Vagina (tissue), 2 donors: ENCODE measurements at regions not wholly inside any gene's neighbourhood (a gene's known extent, or its start where the extent isn't known, plus 50 kb on each side); places are given as distances from the start of the nearest gene placed in this dataset.

Experiments used
- DNase-seq, 2 donors: peaks; one replicate each; pipeline ENCODE4 v3.0.0-alpha.2; 2017; ENCODE audit errors: extremely low spot score in 2 of 2
- H3K27ac ChIP-seq: fragments of 200-600 bp; sonication (generic); one replicate; pipeline ENCODE4 v1.5.1; 2019
- H3K27me3 ChIP-seq: fragments of 200-600 bp; sonication (generic); one replicate; pipeline ENCODE4 v1.5.1; 2019
- H3K36me3 ChIP-seq, 2 donors: fragments of 200-600 bp; sonication (generic); one replicate each; pipeline ENCODE4 v1.5.1; 2017 to 2019
- H3K4me1 ChIP-seq: fragments of 200-600 bp; sonication (generic); one replicate; pipeline ENCODE4 v1.5.1; 2019
- H3K4me3 ChIP-seq, 2 donors: fragments of 200-600 bp; sonication (generic); 1 replicate in 1 of 2; 2 replicates in 1 of 2; pipeline ENCODE4 v1.5.1; 2016 to 2019
- H3K9me3 ChIP-seq: fragments of 200-600 bp; sonication (generic); one replicate; pipeline ENCODE4 v1.5.1; 2019
- CTCF ChIP-seq, 3 experiments: fragments of 450-650 bp in 2 of 3; fragments of 200-600 bp in 1 of 3; sonication (generic) in 1 of 3; IDR thresholded peaks; one replicate each; pipeline ENCODE4 v1.5.1; 2017 to 2019; ENCODE audit warnings: antibody characterized with exemption in 3 of 3, mild to moderate bottlenecking in 2 of 3, moderate library complexity in 2 of 3
- POLR2A ChIP-seq, 2 donors: fragments of 450-650 bp; IDR thresholded peaks; one replicate each; pipeline ENCODE4 v1.6.1; 2017; ENCODE audit warnings: antibody characterized with exemption in 2 of 2, mild to moderate bottlenecking in 2 of 2, moderate library complexity in 2 of 2
- POLR2AphosphoS5 ChIP-seq, 2 donors: sonication (generic); formaldehyde crosslinking; IDR thresholded peaks; one replicate each; pipeline ENCODE4 v1.9.0; 2017; ENCODE audit warnings: antibody characterized with exemption in 2 of 2, mild to moderate bottlenecking in 2 of 2, low read depth in 1 of 2; ENCODE audit not compliant: insufficient read depth in 1 of 2
- intact Hi-C: fragments of 100-400 bp; cut with DNase I; formaldehyde crosslinking; loops from one replicate; pipeline ENCODE4 v1.15.1; 2023

DNA sequence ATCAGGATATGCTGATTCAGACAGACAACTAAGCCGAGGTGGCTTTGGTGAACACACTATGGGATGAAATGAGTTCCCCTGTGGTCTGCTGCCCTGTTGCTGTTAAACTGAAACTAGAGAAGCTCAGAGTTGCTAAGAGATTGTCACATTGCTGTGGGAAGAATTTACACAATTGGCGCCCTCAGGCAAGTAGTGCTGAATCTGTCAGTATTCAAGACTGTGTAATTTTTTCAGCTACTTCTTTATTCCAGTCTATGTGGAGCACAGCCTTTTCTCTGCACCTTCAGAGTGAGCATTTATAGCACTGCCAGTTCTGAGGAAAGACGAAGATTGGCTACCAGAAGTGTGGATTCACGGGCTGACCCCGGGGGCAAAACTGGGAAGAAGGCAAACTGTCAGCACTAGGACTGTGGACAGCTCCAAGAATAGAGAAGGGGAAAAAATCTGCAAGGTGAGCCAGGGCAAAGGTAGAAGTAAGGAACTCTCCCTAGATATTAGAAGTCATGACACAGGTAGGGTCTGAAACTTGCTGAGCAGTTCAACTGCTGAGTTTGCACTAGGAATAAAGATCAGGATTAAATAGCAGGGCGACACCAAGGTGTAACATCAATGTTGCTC is 218.8 kb upstream of the TMPO start:
- TF ChIP-seq CTCF (IDR thresholded peaks at IDR 0.05) = no peak
- no peak for TF ChIP-seq POLR2A (IDR thresholded peaks at IDR 0.05)
- no peak for TF ChIP-seq POLR2AphosphoS5 (IDR thresholded peaks at IDR 0.05; ENCODE audit: insufficient read depth in 1 of 2, low read depth in 1 of 2)
- no peaks in the 10 kb centered on the region for H3K36me3 ChIP-seq
- no peaks in the 10 kb centered on the region for H3K9me3 ChIP-seq
- H3K27me3 ChIP-seq = no peaks in the 10 kb centered on the region
- intact Hi-C loops = no loop called here
- no peaks in the 10 kb centered on the region for H3K4me1 ChIP-seq
- no peak overlapping the region for H3K4me3 ChIP-seq
- H3K27ac ChIP-seq = no peak overlapping the region
- DNase-seq = no peak

DNA sequence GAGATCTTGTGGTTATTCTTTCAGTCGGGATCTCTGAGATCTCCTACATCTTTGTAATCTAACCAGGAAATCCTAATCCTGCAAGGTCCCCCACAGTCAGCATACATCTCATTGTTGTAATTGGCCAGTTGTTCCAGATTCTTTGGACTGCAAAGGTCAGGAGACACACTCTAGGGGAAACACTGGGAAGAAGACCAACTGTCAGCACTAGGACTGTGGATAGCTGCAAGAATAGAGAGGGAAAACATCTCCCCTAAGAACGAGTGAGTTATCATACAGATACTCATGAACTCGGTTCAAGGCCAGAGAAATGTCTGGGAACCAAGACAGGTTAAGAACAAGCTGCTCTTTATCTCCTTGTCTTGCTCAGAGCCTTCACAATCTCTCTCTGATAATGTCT is 217.9 kb upstream of the TMPO start:
- H3K4me1 ChIP-seq = no peaks in the 10 kb centered on the region
- no peaks in the 10 kb centered on the region for H3K36me3 ChIP-seq
- TF ChIP-seq POLR2AphosphoS5 (IDR thresholded peaks at IDR 0.05; ENCODE audit: insufficient read depth in 1 of 2, low read depth in 1 of 2) (no peak), CTCF (IDR thresholded peaks at IDR 0.05) (no peak), POLR2A (IDR thresholded peaks at IDR 0.05) (no peak)
- H3K27ac ChIP-seq = no peak overlapping the region
- H3K4me3 ChIP-seq = no peak overlapping the region
- no peak for DNase-seq
- intact Hi-C loops = no loop called here
- no peaks in the 10 kb centered on the region for H3K27me3 ChIP-seq
- no peaks in the 10 kb centered on the region for H3K9me3 ChIP-seq

DNA sequence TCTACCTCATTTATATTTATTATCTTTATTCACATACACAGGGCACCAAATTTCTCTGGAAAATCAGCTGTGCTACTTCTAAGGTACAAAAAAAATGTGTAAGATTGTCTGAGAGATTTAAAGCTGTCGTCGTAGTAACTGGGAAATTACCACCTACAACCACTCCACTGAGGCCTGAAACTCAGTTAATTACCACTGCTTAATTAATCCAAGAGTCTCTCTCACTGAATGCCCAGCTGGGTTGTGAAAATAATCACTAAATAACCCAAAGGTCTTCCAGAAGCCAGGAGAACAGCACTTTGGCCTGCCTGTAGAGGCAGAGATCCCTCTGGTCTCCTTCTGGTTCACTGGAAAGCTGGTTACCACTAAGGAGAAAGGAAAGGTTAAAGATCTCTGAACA is 207.2 kb upstream of the TMPO start:
- Histone ChIP-seq H3K27me3 (no peaks in the 10 kb centered on the region), H3K4me3 (no peak overlapping the region), H3K9me3 (no peaks in the 10 kb centered on the region), H3K36me3 (no peaks in the 10 kb centered on the region), H3K4me1 (no peaks in the 10 kb centered on the region), H3K27ac (no peak overlapping the region)
- TF ChIP-seq CTCF (IDR thresholded peaks at IDR 0.05) = no peak
- no peak for TF ChIP-seq POLR2AphosphoS5 (IDR thresholded peaks at IDR 0.05; ENCODE audit: insufficient read depth in 1 of 2, low read depth in 1 of 2)
- no peak for TF ChIP-seq POLR2A (IDR thresholded peaks at IDR 0.05)
- DNase-seq = no peak
- intact Hi-C loops = no loop called here

DNA sequence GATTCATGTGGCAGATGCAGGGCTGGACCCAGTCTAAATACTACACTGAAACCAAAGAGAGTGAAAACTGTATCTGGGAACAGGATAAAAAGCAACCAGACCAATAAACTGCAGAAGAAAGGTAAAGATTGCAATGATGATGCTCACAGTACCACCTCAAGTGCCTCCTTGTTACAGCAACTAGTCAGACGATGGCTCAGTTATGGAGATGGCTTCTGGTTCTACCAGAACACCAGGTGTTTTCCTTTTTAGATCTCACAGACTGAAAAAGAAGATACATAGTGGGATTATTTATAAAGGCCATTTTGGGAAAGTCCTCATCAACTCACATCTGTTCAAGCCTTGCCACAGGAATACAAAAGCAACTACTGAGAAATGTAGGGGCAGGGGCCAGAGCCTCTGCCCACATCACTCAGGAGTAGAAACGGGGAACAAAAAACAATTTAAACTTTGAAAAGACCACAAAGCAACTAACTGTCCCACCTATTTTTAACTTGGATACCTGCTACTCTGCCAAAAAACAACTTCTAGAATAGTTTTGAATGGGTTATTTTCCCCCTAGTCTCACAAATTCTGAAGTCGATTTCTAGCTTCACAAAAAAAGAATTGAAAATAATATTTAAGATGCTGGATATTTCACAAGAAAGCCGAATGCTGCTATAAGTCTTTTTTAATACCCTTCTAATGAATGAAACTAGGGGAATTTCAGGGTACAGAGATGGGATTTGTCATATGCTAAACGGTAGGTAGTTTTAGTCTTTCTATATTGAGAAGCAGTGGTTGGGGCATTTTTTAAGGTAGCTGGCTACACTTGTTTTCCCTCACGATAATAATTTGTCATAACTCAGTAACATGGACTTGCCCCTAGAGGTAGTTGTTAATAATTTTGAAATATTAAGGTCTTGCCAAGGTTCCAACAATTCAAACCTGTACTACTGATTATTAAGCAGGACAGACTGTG is 197.2 kb upstream of the TMPO start:
- intact Hi-C loops = no loop called here
- Histone ChIP-seq H3K9me3 (no peaks in the 10 kb centered on the region), H3K36me3 (no peaks in the 10 kb centered on the region), H3K4me3 (no peak overlapping the region), H3K4me1 (no peaks in the 10 kb centered on the region), H3K27me3 (no peaks in the 10 kb centered on the region), H3K27ac (no peak overlapping the region)
- TF ChIP-seq POLR2AphosphoS5 (IDR thresholded peaks at IDR 0.05; ENCODE audit: insufficient read depth in 1 of 2, low read depth in 1 of 2) (no peak), CTCF (IDR thresholded peaks at IDR 0.05) (no peak), POLR2A (IDR thresholded peaks at IDR 0.05) (no peak)
- no peak for DNase-seq
